CD4-positive, alpha-beta T cell treated with Interleukin-17A for 4 hours (primary cell): ENCODE measurements at regions not wholly inside any gene's neighbourhood (a gene's known extent, or its start where the extent isn't known, plus 50 kb on each side); places are given as distances from the start of the nearest gene placed in this dataset.
"Not testable (repeated sequence)": the region's sequence is repeated elsewhere in the genome, so short reads cannot be mapped to it uniquely, and the experiment has no call there.

Experiments
- DNase-seq: peaks from one replicate; pipeline ENCODE4 v3.0.0-alpha.2; 2020; ENCODE audit warnings: mixed read lengths

DNA sequence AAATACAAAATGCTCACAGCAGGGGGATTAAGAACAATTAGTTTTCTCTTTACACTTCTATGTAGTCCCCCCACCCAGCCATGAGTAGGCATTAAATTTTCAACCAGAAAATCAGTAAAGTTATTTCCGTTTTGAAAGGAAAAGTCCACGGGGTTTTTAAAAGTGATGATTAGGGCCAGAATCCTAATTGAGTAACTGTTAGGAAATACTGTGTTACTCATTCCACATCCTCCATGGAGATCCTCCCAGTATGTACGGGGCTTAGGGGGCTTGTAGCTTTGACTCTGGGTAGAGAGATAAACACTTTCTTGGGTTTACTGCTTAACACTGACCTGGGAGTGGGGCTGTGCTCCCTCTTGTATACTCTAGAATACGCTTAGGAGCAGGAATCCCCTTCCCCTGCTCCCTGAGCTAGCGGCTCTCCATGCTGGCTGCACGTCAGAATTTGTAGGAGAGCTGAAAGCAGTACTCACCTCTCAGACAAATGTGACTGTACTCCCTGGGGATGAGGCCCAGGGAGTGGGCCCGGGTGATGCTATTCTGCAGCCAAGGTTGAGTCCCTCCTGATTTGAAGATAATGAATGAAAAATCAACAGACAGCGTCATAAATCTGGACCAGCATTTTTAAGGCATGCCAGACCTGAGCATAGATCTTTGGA lies 100.5 kb downstream of the SLC4A3 start:
- DNase-seq = no peak

DNA sequence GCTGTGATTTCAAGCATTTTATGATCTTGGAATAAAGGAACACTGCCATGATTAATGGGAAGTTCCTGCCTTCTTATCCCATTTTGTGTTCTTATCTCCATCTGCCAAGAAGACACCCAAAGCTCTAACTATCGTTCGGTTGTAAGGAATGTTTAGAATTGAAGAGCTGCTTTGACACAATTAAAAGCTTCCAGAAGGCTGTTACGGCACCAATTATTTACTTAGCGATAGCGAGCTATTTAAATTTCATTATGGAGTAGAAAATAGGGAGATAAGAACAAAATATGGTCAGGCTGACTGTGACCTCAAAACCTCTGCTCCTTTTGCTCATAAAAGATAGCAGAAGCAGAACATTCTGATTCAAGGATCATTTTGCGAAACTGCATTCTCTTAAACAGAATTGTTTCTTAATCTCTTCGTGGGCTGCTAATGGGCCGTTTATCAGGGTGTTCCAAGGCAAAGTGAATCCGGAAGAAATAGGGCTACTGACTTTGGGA lies 101.6 kb downstream of the SLC4A3 start:
- DNase-seq = no peak

DNA sequence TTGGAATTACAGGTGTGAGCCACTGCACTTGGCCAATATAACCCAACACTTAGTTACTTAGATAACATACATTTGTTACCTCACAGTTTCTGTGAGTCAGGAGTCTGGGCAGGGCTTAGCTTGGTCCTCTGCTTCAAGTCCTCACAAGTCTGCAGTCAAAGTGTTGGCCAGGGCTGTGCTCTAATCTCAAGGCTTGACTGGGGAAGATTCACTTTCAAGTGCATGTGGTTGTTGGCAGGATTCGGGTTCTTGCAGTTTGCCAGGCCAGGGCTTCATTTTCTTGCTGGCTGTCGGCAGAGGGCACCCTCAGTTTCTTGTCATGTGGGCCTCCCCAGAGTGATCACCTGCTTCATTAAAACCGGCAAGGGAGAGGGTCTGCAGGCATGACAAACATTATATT lies 103.7 kb downstream of the SLC4A3 start:
- DNase-seq = no peak

DNA sequence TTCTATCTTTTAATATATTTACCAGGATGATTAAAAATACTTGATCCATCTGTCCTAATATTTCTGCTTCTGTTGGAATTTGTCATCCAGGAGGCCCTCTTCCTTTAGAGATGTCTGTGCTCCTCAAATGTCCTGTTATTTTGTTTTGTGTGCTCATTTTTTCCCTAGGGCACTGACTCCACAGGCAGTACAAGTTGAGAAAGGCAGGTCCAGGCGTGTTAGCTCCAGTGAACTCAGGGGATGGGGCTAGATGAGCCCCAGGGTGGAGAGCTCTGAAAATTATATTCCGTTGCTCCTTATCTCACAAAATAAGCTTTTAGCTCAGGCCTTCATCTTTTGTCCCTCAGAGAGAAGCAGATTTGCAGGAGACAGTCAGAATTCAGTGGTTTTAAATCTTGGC lies 105.7 kb downstream of the SLC4A3 start:
- no peak for DNase-seq

DNA sequence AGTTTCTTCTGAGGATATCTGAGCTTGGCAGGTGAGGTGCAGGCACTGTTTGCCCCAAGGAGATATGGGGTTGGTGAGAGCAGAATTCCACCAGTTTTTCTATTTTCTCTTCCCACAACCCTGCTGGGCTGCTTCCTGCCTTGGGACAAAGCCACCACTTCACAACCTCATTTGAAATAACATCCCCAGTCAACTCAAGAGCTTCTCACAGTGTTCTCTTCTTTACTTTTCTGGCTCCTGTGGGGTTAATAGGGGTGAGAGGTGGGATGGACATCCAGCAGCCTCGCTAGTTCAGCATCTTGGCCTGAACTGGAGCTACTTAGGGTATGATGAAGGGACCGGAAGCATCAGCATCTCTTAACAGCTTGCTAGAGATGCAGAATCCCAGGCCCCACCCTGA lies 106.3 kb downstream of the SLC4A3 start:
- no peak for DNase-seq

DNA sequence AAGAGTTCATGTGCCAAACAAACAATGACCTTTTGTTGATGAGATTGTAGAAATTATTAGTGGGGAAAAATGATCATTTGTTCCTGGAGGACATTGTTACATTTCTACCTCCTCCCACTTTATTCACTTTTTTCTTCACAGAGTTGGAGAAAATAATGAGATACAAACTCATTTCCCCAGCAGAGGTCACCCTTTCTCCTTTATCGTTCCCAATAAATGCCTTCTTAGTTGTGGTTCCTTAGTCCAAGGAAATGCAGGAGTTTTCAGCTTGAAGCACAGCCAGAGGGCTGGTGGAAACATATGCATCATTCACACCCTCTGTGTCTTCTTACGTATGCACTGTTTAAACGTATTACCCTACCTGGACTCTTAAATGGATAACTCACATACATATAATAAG lies 108.8 kb downstream of the SLC4A3 start:
- DNase-seq = no peak

DNA sequence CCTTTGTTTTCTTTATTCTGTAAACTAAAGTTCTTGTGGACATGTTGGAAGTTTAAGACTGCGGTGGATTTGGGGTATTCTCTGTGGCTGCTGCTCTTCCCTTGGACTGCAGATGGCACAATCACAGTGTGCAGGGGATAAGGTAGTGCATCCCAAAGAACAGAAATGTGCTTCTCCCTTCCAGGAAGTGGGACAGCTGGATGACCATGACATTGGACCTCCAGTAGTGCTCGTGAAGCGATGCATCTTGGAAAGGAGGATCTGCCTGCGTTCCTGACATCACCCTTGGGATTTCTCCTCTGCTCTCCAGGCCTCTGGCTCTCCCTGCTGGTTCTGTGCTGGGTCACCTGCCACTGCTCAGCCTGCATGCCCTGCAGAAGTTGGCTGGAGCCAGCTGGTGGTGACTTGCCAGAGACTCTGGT lies 109.9 kb downstream of the SLC4A3 start:
- no peak for DNase-seq

DNA sequence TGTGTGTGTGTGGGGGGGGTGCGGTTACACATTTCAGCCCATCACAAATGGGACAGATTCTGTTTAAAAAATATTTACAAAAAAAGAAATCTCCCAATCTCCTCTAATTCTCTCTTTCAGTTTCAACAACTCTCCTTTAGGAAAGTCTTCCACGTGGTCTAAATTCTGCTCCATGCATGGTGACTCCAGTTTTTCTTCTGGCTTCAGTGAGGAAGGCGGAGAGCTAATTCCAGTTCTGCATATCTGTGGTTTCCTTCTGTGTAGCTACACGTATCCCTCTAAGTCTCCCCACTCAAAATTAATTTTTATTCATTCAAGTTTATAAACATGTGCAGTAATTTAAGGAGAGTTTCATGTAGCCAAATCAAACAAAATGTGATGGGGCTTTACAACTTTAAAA lies 111.6 kb downstream of the SLC4A3 start:
- DNase-seq = no peak

DNA sequence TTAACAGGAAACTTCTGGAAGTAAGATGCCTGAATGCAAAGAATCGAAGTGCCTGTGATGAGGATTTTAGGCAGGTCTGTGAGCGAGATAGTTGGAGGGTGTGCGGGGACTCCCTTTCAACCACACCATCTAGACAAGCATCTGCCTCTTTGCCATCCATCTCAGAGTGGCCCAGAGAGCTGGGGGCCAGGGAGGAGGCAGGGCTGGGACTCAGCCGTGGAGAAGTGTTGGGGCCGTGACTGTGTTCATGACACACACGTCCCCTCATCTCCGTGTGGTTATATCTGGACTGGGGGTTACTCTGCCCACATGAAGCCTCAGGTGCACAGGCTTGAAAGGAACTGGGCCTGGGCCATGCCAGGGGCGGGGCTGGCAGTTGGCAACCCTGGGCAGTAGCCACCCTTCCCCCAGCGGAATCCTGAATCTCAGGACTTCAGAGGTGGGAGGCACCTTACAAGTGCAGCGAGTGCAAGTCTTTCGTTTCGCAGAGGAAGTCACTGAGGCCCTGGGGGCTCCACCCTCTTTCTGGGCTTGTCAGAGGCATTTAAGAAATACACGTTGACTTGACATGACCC lies 112.5 kb downstream of the SLC4A3 start:
- no peak for DNase-seq

DNA sequence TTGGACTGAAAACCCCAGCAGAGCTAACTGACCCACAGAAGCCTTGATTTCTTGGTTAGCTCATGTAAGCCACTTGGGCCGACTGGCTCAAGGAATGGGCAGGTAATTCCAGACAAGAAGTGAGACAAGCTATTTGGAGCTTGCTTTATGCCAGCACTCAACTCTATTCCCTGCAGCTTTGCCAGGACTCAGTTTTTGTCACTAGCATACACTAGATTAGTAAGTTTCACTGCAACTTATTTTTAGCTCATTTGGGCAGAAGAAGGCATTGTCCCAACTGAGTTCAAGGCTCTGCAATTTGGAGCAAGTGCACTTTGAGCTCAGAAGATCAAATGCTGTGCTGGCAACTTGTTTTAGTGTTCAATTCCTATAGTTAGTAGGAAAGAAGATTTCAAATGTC lies 116.1 kb downstream of the SLC4A3 start:
- no peak for DNase-seq

DNA sequence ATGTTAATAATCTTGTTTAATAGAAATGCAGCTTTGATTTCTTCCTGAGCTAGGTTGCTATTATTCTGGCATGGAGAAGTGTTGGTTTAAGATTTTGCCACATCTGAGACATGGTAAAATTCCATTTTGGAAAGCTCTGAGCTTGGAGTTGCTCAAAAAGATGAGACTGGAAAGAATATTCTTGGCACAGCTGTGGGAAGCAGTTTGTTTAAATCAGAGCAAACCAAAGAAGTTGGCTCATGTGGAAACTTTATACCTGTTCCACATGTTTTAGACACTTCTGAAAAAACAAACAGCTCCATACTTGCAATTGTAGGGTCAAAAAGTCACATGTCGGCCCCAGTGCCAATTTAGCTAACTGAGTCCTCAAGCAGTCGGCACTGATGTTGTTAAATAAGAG lies 116.6 kb downstream of the SLC4A3 start:
- DNase-seq = no peak

DNA sequence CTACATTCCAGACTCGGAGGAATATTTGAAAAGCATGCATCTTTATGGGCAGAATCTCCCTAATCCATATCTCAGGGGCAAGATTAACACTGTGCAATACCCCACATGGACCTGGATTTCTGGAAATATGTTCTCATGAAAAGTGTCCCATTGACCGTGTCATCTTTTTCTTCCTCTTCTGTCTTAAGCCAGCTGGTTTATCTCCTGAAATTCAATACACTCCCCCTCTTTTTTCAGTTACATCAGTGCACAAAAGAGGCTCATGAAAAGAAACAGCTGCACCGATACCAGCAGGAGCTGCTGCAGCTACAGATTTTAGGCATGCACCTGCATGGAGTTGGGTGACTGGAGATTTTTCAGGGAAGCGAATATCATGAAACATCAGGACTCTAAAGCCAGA lies 117.2 kb downstream of the SLC4A3 start:
- DNase-seq = no peak

DNA sequence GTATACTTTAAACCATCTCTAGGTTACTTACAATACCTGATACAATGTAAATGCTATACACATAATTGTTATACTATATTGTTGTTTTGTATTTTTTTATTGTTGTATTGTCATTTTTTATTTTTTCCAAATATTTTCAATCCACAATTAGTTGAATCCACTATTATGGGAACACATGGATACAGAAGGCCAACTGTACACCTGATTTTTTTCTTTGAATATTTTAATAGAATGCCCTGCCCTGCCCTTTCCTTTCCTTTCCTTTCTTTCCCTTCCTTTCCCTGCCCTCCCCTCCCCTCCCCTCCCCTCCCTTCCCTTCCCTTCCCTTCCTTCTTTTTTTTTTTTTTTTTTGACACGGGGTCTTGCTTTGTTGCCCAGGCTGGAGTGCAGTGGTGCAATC lies 120.2 kb downstream of the SLC4A3 start:
- no peak for DNase-seq

DNA sequence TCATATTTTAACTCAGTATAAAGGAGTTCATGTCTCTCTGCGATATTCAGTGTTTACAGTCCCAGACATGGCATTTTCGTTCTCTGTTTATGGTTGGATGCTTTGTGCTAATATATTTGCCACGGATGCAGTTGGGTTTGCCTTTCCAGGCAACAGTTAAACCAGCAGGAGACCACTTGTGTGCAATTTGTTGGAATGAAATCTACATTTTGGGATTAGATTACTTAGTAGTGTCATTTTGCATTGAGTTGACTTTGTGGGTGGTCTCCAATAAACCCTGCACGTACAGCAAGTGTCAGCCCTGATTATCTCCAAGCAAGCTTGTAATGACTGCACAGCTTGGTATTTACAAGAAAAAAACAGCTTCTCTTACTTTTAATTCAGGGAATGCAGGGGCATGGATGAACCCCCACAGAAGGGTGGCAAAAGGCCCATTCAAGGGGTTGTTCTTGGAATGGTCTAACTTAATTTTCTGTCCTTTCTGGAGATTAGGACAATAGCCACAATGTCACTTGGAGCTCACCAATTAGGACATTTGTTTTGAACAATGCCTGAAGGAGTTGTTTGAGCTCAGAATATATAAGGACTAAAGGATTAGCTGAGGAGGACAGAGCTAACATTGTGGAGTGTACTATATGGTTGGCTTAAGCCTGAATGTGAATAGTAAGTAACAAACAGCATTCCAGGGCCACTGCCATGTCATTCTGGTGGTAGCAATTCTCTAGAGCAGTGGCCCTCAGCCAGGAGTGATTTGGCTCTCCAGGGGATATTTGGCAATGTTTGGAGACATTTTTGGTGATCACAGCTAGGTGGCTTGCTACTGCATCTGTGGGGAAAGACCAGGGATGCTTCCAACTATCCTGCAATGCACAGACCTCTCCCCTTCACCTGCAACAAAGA lies 121.5 kb downstream of the SLC4A3 start:
- DNase-seq = no peak

DNA sequence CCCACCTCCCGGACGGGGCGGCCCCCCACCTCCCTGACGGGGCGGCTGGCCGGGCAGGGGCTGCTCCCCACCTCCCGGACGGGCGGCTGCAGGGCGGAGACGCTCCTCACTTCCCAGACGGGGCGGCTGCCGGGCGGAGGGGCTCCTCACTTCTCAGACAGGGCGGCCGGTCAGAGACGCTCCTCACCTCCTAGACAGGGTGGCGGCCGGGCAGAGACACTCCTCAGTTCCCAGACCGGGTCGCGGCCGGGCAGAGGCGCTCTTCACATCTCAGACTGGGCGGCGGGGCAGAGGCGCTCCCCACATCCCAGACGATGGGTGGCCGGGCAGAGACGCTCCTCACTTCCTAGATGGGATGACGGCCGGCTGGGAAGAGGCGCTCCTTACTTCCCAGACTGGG lies 123.7 kb downstream of the SLC4A3 start:
- not testable (repeated sequence) for DNase-seq

DNA sequence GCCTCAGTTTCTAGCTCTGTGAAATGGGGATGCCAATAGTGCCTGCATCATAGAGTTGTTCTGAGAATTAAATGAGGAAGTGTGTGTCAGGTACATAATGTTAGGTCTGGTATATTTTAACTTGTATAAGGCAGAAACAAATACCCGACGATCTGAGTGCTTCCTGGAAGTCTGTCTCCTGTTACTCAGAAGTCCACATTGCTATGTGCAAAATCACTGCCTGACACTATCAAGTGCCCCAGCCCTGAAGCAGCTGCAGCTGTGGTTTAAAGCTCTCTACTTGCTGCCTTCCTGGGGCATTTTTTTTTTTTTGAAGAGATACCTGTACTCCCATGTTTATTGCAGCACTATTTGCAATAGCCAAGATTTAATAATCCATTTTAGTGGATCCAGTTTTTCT lies 125.3 kb downstream of the SLC4A3 start:
- DNase-seq = no peak

DNA sequence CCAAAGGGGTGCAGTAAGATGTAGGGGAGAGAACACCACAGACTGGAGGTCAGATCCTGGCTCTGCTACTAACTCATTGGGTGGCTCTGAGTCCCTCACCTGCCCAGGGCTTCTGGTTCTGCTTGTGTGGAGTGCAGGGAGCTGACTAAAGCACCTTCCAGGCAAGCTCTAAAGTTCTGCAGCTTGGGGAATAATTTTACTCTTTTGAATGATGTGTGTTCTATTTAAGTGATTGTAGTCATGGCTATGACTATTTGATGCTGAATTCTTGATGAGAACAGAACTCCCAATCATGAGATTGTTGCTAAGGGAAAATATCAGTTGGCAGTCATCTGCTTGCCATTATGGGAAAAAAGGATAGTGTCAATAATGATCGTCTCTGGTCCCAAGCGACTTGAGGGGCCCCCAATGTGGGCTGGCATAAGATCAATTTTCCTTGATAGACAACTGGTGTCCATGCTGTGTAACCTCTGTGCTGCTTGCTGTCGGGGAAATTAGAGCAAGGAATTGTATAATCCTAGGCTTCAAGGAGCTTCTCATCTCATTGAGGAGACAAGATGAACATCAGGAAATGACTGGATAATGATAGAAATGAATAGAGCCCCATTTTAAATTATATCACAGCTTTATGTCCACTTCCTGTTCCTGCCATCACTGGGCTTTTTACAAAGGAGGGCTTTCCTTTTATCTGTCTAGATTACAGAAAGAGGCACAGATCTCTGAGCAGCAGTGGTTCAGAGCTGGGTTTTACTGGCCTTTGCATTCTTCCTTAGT lies 131.7 kb downstream of the SLC4A3 start:
- DNase-seq = no peak

DNA sequence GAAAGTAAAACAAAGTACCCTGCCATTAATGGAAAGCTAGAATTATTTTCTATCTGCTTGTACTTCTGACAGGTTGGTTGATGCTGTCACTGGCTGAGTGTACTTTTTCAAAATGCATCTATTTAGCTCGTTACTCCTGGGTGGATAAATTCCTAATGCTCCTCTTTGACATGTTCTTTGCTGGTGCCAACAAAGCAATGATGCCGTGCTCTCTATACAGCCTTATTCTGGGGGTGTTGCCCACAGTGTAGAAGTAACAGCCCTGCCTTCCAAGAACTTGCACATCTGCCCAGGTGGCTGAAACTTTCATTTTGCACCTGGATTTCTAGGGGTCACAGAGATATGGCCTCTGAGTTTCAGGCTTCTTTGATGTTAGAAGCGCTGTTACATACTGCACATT lies 132.4 kb downstream of the SLC4A3 start:
- DNase-seq = no peak

DNA sequence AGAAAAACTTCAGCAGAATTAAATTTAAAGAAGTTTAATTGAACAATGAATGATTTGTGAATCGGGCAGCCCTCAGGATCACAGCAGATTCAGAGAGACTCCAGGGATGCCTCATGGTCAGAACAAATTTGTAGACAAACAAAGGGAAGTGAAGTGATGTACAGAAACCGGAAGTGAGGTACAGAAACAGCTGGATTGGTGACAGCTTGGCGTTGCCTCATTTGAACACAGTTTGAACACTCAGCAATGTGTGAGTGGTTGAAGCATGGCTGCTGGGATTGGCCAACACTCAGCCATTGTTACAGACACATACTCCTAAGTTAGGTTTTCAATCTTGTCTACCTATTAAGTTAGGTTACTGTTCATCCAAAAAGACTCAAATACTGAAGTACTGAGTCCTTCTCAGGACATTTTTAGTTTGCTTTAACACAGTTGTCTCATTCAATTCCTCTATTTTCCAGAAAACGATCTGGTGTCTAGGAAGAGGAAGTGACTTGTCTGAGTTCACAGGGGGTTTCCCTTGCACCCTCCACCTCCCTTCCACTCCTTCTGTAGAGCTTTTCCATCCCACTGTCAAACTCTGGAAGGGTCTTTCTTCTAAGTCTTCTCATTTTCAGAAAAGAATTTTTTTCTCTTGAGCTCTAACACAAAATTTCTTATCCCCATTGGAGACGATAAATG lies 137.9 kb downstream of the SLC4A3 start:
- DNase-seq = no peak

DNA sequence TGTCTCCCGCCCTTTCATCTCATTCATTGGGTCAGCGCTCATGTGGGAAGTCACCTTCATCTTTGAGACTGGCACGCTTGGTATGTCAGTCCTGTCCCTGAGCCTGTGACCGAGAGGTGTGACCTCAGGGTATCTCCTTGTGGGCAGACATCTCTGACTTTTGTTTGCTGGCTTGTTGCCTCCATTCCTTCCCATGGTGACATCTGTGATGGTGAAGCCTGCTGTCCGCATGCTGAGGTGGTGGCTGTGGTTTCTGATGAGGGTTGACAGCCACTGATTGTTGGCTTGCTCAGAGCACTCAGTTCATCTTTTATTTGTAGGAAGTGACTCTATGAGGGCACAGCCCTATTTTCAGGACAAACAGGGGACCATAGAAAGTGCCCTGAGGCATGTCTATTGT lies 139.2 kb downstream of the SLC4A3 start:
- no peak for DNase-seq

DNA sequence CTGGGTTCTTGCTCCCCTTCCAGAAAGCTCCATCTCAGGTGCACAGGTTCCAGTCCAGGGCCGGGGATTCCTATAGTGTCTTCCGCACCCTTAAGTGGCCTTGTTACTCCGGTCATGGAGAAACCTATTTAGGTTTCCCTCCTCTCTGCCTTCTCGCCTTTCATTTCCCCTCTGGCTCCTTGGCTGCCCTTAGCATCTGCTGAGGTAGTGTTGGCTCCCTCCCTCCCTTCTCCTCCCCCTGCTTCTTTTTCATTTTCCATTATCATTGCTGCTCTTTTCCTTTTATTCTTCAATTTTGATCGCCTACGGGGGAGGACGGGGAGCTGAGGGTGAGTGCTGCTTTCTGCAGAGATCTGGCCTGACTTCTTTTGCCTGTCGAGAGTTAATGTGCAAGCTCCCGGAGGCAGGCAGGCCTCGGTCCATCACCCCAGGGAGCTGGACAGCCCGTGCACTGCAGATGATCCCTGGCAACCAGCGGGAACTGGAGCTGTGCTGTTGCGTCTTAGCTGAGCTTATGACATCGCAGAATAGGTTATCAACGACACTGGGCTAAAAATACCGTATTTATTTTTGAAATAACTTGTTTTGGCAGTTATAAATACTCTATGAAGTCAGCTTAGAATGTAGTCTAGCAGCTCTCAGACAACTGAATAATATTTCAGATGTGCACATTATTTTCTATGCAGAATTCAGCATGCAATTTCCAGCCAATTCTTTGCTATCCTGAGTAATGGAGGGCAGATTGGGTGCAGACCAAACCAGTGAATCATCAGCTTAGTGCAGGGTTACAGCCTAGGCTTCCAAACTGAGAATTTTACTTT lies 141.9 kb downstream of the SLC4A3 start:
- no peak for DNase-seq
